Caki2 (cell line): ENCODE measurements at regions not wholly inside any gene's neighbourhood (a gene's known extent, or its start where the extent isn't known, plus 50 kb on each side); places are given as distances from the start of the nearest gene placed in this dataset.

Experiments
- DNase-seq: peaks from one replicate; pipeline ENCODE4 v3.0.0-alpha.2; 2015; ENCODE audit warnings: low read depth
- in situ Hi-C: cut with HindIII; loops from 2 replicates; pipeline ENCODE4 v1.10.0; 2016; ENCODE audit warnings: low sequenced_read_pairs, low pct_unique_long_range_greater_than_20kb, mixed read lengths

DNA sequence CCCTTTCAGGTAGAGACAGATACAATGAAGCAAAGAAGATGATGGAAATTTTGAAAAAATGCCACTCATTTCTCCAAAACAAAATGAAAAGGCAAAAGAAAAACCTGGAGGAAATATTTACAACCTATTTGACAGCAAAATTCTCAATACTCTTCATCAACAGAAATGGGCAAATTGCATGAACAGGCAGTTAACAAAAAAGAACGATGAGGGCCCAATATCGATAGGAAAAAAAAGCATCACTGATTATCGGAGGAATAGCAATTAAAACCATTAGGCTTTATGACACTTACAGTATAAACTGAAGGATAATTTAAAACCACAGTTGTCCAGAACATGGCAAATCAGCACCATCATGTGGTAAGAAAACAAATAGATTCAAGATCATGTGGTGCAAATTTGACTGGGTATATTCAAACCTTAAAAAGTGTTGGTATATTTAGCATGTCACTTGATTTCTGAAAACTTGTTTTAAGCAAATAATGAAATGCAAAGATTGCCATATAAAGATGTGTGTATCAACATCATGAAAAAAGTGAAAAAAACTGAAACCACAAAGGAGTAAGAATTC, 222.9 kb downstream of the BRD1 start:
- peak; percentile 19 for DNase-seq
- in situ Hi-C loops = no loop called here

DNA sequence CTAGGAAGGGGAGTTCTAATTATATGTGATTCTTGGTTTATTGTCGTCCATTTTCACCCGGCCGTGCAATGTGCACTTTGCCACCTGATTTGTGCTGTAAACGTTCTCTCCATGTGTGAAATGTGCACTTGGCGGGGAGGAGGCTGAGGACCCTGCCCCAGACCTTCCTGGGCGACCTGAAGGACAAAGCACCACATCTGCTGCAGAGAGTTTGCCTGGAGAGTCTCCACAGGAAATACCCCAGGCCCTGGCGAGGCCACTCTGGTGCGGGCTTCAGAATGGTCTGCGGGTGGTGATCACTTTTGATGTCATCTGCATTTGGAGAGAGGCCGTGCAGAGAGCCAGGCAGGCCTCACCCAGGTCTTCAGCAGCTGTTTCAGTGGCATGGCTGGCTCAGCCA, 224.7 kb downstream of the BRD1 start:
- in situ Hi-C loops = no loop called here
- no peak for DNase-seq

DNA sequence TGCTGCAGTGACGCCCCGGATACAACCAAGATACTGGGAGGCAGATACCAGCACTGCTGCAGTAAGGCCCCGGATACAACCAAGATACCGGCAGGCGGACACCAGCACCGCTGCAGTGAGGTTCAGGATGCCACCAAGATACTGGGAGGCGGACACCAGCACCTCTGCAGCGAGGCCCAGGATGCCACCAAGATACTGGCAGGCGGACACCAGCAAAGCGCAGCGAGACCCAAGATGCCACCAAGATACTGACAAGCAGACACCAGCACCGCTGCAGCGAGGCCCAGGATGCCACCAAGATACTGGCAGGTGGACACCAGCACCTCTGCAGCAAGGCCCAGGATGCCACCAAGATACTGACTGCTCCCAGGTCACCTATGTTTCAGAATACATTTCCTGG, 225.2 kb downstream of the BRD1 start:
- in situ Hi-C loops = no loop called here
- no peak for DNase-seq

- no peak for DNase-seq
- in situ Hi-C loops = no loop called here
These were observed 225.9 kb downstream of the BRD1 start for GRCh38 chr22:49601614-49602321.

DNA sequence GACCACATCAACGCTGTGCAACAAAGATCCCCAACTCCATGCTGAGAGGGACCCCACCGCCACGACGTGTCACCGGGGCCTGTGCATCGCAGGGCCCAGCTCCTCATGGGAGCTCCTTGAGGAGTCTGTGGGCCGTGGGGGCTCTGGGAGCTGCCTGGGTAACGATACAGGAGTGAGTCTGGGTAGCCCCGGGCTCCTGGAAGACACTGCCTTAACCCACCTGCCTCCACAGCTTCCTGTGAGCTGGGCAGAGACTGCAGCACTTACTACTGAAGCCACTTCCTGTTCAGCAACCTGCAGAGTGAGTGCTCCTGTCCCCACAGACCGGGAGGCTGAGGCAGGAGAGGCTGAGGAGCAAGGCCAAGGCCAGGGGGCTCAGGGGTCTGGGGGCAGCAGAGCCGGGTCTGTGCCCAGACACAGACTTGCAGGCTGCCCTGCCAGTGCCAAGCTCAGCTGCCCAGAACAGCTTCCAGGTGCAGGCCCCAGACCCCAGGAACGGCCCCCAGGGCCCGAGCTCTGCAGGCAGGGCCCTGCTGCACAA, 226.7 kb downstream of the BRD1 start:
- in situ Hi-C loops = no loop called here
- no peak for DNase-seq

DNA sequence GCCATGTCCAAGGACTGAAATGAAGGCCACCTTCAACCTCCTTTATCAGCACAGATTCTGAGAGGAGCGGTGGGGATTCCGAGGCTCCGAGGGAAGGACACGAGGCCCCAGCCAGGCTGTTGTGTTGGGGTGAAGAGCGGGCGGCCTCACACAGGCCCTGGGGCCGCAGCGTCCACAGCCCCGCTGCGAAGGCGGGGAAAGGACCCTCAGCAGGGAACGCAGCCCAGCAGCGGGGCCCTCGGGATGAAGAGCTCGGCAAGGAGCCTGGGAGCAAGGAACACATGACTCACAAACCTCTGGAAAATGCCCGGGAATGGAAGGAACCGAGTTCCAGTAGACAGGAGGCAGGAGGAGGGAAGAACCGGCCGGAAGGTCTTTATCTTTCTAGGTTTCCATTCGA, 227.2 kb downstream of the BRD1 start:
- DNase-seq = no peak
- in situ Hi-C loops = no loop called here

DNA sequence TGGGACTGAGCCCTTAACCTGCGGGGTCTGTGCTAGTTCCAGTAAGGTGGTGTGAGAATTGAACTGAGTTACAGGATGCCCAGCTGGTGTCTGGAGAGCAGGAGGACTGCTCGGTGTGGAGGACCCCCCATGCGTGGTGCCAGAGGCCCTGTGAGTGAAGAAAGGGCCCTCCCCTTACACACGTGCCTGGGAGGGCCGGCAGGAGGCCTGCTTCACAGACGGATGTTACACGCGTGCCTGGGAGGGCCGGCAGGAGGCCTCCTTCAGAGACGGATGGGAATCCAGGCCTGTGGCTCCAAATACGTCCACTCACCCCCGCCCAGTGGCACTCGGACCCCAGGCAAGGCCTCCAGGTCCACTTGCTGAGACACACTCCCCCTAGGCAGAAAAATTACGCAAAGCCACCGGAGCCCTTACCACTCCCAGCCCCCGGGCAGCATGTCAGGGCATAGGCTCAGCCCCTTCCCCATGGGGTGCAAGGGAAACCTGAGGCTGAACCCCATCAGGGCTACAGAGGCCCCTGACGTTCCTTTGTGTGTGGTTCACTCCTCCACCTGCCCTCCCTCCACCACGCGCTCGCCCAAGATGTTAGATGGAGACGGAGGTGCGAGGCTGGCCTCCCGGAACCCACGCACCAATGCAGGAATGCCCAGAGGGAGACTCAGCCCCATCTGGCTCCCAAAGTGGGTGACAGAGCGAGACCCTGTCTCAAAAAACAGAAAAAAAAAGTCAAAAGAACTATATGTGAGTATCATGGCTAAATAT, 227.8 kb downstream of the BRD1 start:
- in situ Hi-C loops = no loop called here
- DNase-seq = no peak

GRCh38 chr22:49599039-49599438, 228.6 kb downstream of the BRD1 start:
- DNase-seq = no peak
- in situ Hi-C loops = no loop called here

DNA sequence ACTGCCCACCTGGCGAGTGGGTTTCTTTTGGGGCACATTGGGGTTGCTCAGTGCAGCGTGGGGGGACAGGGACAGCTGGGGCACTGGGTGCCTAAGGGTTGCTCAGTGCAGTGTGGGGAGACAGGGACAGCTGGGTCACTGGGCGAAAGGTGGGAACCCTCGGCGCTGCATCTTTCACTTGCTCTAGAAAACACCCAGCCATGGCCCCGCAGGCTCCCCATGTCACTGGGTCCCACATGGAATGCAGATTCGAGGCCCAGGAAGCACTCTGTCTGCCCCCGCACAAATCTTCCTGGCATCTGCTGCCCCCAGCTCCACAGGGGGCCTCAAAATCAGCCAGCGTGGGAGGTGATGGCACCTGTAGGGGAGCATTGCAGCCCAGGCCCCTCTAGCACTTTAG, 229.3 kb downstream of the BRD1 start:
- DNase-seq = no peak
- in situ Hi-C loops = no loop called here

- no peak for DNase-seq
- in situ Hi-C loops = no loop called here
These were observed 230.1 kb downstream of the BRD1 start for GRCh38 chr22:49597428-49598039.

GRCh38 chr22:49595465-49596078, 232.1 kb downstream of the BRD1 start:
- in situ Hi-C loops = no loop called here
- no peak for DNase-seq

DNA sequence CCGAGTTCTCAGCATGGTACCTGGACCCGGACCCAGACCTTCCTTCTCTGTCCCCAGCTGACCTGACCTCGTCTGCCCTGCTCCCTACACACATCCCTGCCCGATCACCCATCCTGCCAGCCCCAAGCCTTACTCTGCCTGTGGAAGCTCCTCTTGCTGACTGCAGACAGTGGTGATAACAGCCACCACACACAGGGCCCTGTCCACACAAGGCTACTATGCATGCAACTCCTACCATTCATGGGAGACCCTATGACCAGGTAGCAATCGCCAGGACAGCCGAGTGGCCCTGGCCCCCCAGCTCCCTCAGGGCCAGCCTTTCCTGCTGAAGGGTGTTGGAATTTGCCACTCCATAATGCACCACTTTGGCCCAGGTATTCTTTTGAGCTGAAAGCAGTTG, 233.6 kb downstream of the BRD1 start:
- in situ Hi-C loops = no loop called here
- DNase-seq = no peak

- no peak for DNase-seq
These were observed 234.2 kb downstream of the BRD1 start for GRCh38 chr22:49593509-49593908.

GRCh38 chr22:49592780-49593501, 234.7 kb downstream of the BRD1 start:
- in situ Hi-C loops = no loop called here
- no peak for DNase-seq

More at GRCh38 chr22:49593509-49593908, 234.2 kb downstream of the BRD1 start:
- in situ Hi-C loops = no loop called here

DNA sequence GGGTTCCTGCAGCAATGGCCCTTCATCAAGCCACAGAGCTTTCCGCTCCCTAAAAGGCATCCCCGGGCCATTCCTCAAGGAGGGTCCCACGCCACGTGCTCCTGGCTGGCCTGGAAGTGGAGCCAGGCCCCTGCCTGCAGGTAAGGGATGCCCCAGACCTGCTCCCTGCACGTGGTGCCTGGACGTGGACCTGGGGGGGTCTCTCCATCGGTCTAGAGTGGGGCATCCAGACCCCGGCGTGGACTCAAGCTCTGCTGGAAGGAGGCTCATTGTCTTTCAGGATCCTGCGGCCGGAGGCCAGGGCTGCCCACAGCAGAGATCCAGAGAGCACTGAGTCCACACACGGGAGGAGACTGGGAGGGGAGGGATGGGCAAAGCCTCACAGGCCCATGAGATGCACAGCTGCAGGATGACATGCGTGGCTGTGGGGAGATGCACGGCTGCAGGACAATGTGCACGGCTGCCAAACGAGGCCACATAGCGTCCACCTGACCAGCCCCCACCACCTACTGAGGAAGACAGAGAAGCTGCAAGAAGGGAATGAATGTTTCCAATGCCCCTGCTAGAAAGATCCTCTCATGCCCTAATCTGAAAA, 236.7 kb downstream of the BRD1 start:
- in situ Hi-C loops = no loop called here
- DNase-seq = no peak

- no peak for DNase-seq
- in situ Hi-C loops = no loop called here
These were observed 237.3 kb downstream of the BRD1 start for GRCh38 chr22:49590381-49590780.

DNA sequence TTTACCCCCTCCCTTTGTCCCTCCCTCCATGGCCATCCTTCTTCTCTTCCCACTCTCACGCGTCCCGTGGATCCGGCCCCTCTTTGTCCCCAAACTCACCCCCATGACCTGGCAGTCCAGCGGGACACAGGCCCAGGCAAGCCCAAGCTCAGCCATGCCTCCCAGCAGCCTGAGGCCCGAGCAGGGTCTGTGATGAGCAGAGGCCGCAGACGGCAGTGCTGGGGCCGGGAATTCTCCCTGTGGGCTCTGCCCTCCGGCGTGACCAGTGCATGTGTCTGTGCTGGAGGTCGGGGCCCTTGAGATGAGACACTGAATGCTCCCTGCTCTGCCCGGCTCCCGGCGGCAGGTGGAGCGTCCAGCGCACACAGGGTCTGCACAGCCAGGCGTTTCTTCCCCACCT, 237.9 kb downstream of the BRD1 start:
- in situ Hi-C loops = no loop called here
- no peak for DNase-seq

DNA sequence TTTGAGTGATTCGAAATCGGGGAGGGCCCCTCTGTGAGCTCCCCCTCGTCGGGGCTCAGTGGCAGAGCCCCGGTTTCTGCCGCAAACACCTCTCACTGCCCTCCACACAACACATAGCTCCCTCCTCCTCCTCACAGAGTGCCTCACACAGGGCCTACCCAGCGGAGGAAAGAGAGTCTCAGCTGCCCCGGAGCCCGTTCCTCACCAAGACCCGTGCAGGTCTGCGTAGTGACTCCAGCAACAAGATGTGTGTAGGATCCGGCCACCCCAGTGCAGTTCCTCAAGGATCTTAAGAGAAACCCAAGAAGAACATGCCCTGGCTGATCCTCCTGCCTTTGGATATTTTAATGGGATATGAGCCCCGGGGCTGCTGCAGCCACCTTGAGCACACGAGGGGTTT, 238.4 kb downstream of the BRD1 start:
- DNase-seq = no peak
- in situ Hi-C loops = no loop called here
